HG03039 (cell line): ENCODE measurements at regions not wholly inside any gene's neighbourhood (a gene's known extent, or its start where the extent isn't known, plus 50 kb on each side); places are given as distances from the start of the nearest gene placed in this dataset.
"Not testable (repeated sequence)": the region's sequence is repeated elsewhere in the genome, so short reads cannot be mapped to it uniquely, and the experiment has no call there.

Experiments
- ATAC-seq: cut with Tn5 transposase; IDR thresholded peaks from one replicate; pipeline ENCODE4 v1.9.1; 2021; ENCODE audit warnings: mild to moderate bottlenecking, moderate library complexity; ENCODE audit not compliant: unreplicated experiment

GRCh38 chr1:242651817-242652216, 127.3 kb upstream of the PLD5 start:
- ATAC-seq = no peak

GRCh38 chr1:242641461-242641860, 117.0 kb upstream of the PLD5 start:
- ATAC-seq = no peak

- ATAC-seq = no peak
These were observed 114.6 kb upstream of the PLD5 start for GRCh38 chr1:242639104-242639503.

- no peak for ATAC-seq
These were observed 110.2 kb upstream of the PLD5 start for GRCh38 chr1:242634732-242635131.

- no peak for ATAC-seq
These were observed 104.9 kb upstream of the PLD5 start for GRCh38 chr1:242629396-242629795.

- ATAC-seq = no peak
These were observed 99.3 kb upstream of the PLD5 start for GRCh38 chr1:242623756-242624155.

GRCh38 chr1:242623119-242623518, 98.6 kb upstream of the PLD5 start:
- no peak for ATAC-seq

- no peak for ATAC-seq
These were observed 88.8 kb upstream of the PLD5 start for GRCh38 chr1:242613266-242613815.

- no peak for ATAC-seq
These were observed 85.7 kb upstream of the PLD5 start for GRCh38 chr1:242610209-242610608.

- no peak for ATAC-seq
These were observed 81.0 kb upstream of the PLD5 start for GRCh38 chr1:242605521-242605920.

- ATAC-seq = no peak
These were observed 77.5 kb upstream of the PLD5 start for GRCh38 chr1:242602001-242602400.

GRCh38 chr1:242593756-242594155, 69.3 kb upstream of the PLD5 start:
- not testable (repeated sequence) for ATAC-seq

- no peak for ATAC-seq
These were observed 61.8 kb upstream of the PLD5 start for GRCh38 chr1:242586360-242586680.

- ATAC-seq = no peak
These were observed 61.3 kb upstream of the PLD5 start for GRCh38 chr1:242585616-242586359.

- ATAC-seq = no peak
These were observed 58.2 kb upstream of the PLD5 start for GRCh38 chr1:242582669-242583068.

GRCh38 chr1:242579528-242580235, 55.2 kb upstream of the PLD5 start:
- ATAC-seq = no peak
